Rectal smooth muscle tissue (tissue), 1 donor: ENCODE measurements at regions not wholly inside any gene's neighbourhood (a gene's known extent, or its start where the extent isn't known, plus 50 kb on each side); places are given as distances from the start of the nearest gene placed in this dataset.

Experiments used
- H3K27ac ChIP-seq: one replicate; pipeline ENCODE4 v1.7.0; 2013; ENCODE audit warnings: low read depth, low read length, inconsistent platforms
- H3K27me3 ChIP-seq: one replicate; pipeline ENCODE4 v1.7.0; 2013; ENCODE audit warnings: low read length; ENCODE audit not compliant: control insufficient read depth, insufficient read depth
- H3K36me3 ChIP-seq: one replicate; pipeline ENCODE4 v1.7.0; 2013; ENCODE audit warnings: low read length; ENCODE audit not compliant: control insufficient read depth, insufficient read depth
- H3K4me1 ChIP-seq: one replicate; pipeline ENCODE4 v1.7.0; 2013; ENCODE audit warnings: low read length; ENCODE audit not compliant: control insufficient read depth, insufficient read depth
- H3K4me3 ChIP-seq: one replicate; pipeline ENCODE4 v1.7.0; 2013; ENCODE audit warnings: low read length
- H3K9ac ChIP-seq: one replicate; pipeline ENCODE4 v1.7.0; 2013; ENCODE audit warnings: low read length

GRCh38 chr6:1242021-1242420 lies 69.9 kb upstream of the FOXQ1 start:
- H3K9ac ChIP-seq = no peak overlapping the region
- no peak overlapping the region for H3K4me3 ChIP-seq
- H3K4me1 ChIP-seq = no peaks in the 10 kb centered on the region
- no peaks in the 10 kb centered on the region for H3K36me3 ChIP-seq
- no peak overlapping the region for H3K27ac ChIP-seq
- no peaks in the 10 kb centered on the region for H3K27me3 ChIP-seq

DNA sequence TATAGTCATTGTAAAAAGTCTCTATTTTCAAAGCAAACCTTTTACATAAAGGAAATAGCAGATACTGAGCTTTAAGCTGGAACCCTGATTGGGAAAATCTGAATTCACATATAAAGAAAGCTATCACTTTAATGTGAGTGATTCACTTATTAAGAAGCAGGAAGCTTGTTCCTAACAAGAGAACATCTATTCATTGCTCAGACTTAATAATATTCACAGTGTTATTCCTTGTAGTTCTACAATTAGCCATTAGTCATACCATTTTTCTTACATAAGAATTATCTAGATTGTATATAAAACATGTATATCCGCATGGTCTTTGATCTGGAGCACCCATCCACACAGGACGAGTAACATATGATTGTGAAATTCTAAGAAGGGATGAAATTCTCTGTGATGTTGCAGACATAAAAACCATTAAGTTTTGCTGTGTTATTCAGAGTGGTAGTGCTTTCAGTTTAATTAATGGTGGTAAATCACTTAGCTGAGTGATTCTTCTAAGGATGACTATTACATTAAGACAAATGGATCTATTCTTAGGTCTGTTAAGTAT lies 71.1 kb upstream of the FOXQ1 start:
- Histone ChIP-seq H3K9ac (no peak overlapping the region), H3K4me1 (no peaks in the 10 kb centered on the region), H3K4me3 (no peak overlapping the region), H3K27me3 (no peaks in the 10 kb centered on the region), H3K36me3 (no peaks in the 10 kb centered on the region), H3K27ac (no peak overlapping the region)

DNA sequence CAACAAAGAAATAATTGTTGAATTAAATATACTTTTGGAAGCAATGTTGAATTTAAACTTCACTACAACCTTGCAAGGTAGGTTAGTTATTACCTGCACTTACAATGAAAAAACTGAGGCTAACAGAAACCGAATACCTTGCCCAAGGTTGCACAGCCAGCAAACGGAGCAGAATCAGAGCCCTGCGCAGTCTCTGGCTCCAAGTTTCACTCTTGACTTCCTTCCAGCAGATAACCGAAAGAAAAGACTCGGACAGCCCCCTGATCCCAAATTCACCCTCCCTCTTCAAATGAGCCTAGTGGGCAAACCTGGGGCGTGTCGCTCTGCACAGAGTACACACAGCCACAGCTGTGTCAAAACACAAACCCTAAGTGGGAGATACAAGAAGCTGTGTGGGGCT lies 72.1 kb upstream of the FOXQ1 start:
- Histone ChIP-seq H3K4me3 (no peak overlapping the region), H3K4me1 (no peaks in the 10 kb centered on the region), H3K9ac (no peak overlapping the region), H3K36me3 (no peaks in the 10 kb centered on the region), H3K27ac (no peak overlapping the region), H3K27me3 (no peaks in the 10 kb centered on the region)

GRCh38 chr6:1238040-1238439 lies 73.9 kb upstream of the FOXQ1 start:
- Histone ChIP-seq H3K27ac (no peak overlapping the region), H3K4me3 (no peak overlapping the region), H3K4me1 (no peaks in the 10 kb centered on the region), H3K27me3 (no peaks in the 10 kb centered on the region), H3K36me3 (no peaks in the 10 kb centered on the region), H3K9ac (no peak overlapping the region)

DNA sequence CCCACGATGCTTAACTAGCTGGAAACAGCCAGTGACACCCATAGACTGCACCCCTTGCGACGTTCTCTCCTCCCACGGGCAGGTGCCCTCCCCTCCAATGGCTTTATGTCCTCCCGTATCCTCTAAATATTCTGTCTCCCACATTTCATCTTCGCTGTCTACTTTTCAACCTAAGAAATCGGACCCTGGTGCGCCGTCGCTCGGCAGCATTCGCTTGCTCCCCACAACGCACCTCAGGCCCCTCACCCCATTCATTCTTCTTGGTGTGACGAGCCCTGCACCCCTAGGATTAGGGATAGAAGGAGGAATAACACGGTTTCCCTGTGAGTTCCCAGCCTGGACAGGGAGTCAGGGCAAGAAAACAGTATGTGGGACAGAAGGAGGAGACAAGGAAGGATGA lies 74.3 kb upstream of the FOXQ1 start:
- H3K36me3 ChIP-seq = no peaks in the 10 kb centered on the region
- H3K9ac ChIP-seq = no peak overlapping the region
- no peaks in the 10 kb centered on the region for H3K27me3 ChIP-seq
- H3K27ac ChIP-seq = no peak overlapping the region
- H3K4me3 ChIP-seq = no peak overlapping the region
- no peaks in the 10 kb centered on the region for H3K4me1 ChIP-seq

DNA sequence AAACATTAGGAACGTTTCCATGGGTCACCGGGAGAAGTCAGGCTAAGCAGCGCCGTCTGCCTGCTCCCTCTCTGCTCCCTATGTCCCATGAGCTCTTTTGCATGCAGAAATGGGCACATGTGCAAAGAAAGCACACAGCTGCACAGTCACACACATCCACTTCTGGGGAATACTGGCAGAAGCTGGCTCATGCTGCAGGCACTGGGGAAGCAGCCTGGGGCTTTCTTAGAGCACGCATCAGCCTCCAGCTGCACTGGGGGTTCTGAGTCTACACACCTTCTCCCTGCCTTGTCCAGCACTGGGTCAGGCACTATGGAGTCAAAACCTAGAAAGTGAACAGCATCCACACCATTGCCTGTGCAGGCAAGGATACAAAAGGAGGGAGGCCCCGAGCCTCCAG lies 76.1 kb upstream of the FOXQ1 start:
- H3K36me3 ChIP-seq = no peaks in the 10 kb centered on the region
- no peaks in the 10 kb centered on the region for H3K27me3 ChIP-seq
- no peaks in the 10 kb centered on the region for H3K4me1 ChIP-seq
- no peak overlapping the region for H3K9ac ChIP-seq
- H3K27ac ChIP-seq = no peak overlapping the region
- no peak overlapping the region for H3K4me3 ChIP-seq

DNA sequence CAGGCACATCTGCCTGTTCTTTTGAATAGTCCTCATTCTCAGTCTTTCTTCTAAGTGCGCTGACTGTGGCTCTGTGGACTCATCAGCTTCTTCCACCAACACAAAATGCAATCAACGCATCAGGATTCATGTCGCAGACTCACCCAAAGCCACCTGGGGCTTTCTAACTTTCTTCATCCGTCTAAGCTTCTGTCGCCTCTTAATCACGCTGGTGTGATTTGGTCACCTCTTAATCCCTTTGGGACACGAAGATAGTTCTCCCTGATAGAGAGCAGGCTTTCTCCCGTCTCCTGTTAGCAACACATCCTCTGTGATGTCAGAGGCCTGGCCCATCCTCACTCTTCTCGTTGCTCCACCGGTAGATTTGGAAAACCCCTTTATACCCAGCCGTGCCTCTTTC lies 78.0 kb upstream of the FOXQ1 start:
- Histone ChIP-seq H3K4me1 (no peaks in the 10 kb centered on the region), H3K9ac (no peak overlapping the region)

DNA sequence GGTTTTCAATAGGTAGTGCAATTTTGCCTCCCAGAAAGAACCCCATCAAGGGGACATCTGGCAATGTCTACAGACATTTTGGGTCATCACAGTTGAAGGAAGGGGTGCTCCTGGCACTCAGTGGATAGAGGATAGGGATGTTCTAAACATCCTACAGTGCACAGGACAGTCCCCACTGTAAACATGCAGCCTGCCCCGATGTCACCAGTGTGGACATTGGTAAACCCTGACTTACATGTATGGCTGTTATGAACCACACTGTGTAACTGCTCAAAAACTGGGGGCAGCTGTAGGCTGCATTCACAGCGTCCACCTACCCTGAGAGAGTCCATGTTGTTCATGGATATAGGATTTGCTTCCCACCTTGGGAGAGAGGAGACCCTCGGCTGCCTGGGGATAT lies 79.3 kb upstream of the FOXQ1 start:
- H3K4me1 ChIP-seq = no peaks in the 10 kb centered on the region
- no peak overlapping the region for H3K9ac ChIP-seq
- no peak overlapping the region for H3K27ac ChIP-seq
- no peaks in the 10 kb centered on the region for H3K27me3 ChIP-seq
- no peaks in the 10 kb centered on the region for H3K36me3 ChIP-seq
- H3K4me3 ChIP-seq = no peak overlapping the region

More for the DNA sequence above, 78.0 kb upstream of the FOXQ1 start:
- no peak overlapping the region for H3K27ac ChIP-seq
- H3K27me3 ChIP-seq = no peaks in the 10 kb centered on the region
- no peaks in the 10 kb centered on the region for H3K36me3 ChIP-seq
- no peak overlapping the region for H3K4me3 ChIP-seq

- H3K4me3 ChIP-seq = no peak overlapping the region
- H3K4me1 ChIP-seq = no peaks in the 10 kb centered on the region
- H3K36me3 ChIP-seq = no peaks in the 10 kb centered on the region
- H3K27ac ChIP-seq = no peak overlapping the region
- no peak overlapping the region for H3K9ac ChIP-seq
- no peaks in the 10 kb centered on the region for H3K27me3 ChIP-seq
Measured at GRCh38 chr6:1231941-1232340, 80.0 kb upstream of the FOXQ1 start.

- no peaks in the 10 kb centered on the region for H3K36me3 ChIP-seq
- no peaks in the 10 kb centered on the region for H3K4me1 ChIP-seq
- no peak overlapping the region for H3K27ac ChIP-seq
- H3K4me3 ChIP-seq = no peak overlapping the region
- H3K9ac ChIP-seq = no peak overlapping the region
- no peaks in the 10 kb centered on the region for H3K27me3 ChIP-seq
Measured at GRCh38 chr6:1230689-1231605, 81.0 kb upstream of the FOXQ1 start.

GRCh38 chr6:1230281-1230680 lies 81.6 kb upstream of the FOXQ1 start:
- Histone ChIP-seq H3K27me3 (no peaks in the 10 kb centered on the region), H3K27ac (no peak overlapping the region), H3K36me3 (no peaks in the 10 kb centered on the region), H3K4me1 (no peaks in the 10 kb centered on the region), H3K4me3 (no peak overlapping the region), H3K9ac (no peak overlapping the region)

GRCh38 chr6:1229808-1230207 lies 82.1 kb upstream of the FOXQ1 start:
- Histone ChIP-seq H3K4me1 (no peaks in the 10 kb centered on the region), H3K27me3 (no peaks in the 10 kb centered on the region), H3K4me3 (no peak overlapping the region), H3K9ac (no peak overlapping the region), H3K36me3 (no peaks in the 10 kb centered on the region), H3K27ac (no peak overlapping the region)

GRCh38 chr6:1229301-1229700 lies 82.6 kb upstream of the FOXQ1 start:
- no peaks in the 10 kb centered on the region for H3K4me1 ChIP-seq
- no peaks in the 10 kb centered on the region for H3K27me3 ChIP-seq
- no peak overlapping the region for H3K9ac ChIP-seq
- H3K36me3 ChIP-seq = no peaks in the 10 kb centered on the region
- no peak overlapping the region for H3K4me3 ChIP-seq
- H3K27ac ChIP-seq = no peak overlapping the region
